NCI-H2081 treated with DMSO at 0.1 percent for 48 hours (cell line): ENCODE measurements at regions not wholly inside any gene's neighbourhood (a gene's known extent, or its start where the extent isn't known, plus 50 kb on each side); places are given as distances from the start of the nearest gene placed in this dataset.

Experiments used
- DNase-seq: peaks from one replicate; lab custom pipeline; 2025; lab: John Stamatoyannopoulos, UW

DNA sequence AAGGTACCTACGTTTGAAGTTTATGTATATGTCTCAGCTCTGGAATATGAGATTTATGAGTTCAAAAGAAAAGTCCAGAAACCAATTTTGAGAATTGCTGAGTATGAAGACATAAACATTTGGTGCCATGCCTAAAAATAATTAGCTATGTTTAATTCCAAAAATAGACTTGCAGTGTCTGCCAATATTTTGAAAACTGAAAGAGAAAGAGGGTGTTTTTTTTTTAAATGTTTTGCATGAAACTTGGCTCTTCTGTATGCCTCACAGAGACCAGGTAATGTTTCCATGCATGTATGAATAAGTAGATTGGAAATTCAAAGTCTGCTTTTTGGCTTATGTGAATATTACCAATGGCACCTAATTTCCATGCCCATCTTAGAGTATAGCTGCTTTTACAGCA is 634.4 kb upstream of the C9orf72 start:
- no peak for DNase-seq

DNA sequence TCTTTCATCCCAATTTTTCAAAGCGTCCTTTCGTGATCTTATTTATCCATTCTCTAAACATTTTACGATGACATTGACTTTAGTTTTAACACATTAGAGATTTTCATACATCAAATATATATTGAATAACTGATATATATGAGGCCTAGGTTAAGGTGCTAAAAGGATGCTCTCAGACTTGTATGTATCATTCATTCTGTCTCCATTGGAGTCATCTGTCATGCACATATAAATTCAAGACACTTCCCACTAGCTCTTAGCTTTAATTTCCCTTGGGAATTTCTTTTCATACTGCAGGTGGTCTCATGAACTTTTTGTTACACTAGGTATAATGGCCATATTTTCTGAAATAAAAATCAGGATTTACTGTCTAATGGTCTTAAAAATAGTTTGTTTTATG is 635.8 kb upstream of the C9orf72 start:
- DNase-seq: no peak

DNA sequence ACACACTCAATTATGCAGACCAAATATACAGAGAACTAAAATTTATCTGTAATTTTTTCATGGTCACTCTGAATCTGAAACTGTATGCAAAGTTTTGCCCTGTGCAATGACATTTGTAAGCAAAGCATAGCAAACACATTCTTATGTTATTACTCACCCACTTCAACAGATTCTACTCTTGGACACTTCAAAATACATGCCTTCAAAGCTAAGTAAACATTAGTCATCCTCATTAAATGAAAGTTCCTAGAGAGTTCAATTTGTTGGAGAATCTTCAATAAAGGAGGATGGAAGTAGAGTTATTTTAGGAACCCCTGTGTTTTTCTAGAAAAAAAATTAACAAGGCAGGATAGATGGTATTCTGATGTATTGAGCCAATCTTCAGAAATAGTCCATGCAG is 639.7 kb upstream of the C9orf72 start:
- DNase-seq: no peak

DNA sequence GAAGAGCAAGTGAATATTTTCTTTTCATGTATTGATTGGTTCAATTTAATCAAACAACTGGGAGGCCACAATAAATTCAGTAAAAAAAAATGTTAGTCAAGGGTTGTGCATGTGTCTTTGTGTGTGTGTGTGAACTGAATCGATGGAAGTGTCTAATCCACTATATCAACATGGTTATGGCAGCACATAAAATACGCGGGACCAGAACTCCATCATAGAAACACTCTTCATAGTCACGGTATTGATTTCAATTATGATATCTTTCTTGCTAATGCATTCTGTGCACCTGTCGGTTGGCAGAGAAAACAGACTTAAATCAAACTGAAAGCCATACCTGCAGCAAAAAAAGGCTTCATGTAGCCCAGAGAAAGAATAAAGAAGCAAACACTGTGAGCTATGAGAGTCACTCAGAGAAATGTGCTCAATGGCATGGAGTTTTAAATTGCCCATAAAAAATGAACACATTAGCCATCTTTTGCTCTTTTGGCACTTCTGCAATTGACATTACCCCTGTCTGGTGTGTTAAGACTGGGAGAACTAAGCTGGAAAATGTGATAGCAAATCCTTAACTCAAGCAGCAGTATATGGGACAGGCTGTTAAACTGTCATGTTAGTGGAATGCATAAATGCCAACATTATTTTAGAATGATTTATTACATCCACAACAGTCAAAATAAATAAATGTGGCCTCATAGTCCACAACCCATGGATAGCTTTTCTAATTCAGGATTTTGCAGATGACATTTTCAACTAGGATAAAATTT is 642.4 kb upstream of the C9orf72 start:
- DNase-seq: no peak

DNA sequence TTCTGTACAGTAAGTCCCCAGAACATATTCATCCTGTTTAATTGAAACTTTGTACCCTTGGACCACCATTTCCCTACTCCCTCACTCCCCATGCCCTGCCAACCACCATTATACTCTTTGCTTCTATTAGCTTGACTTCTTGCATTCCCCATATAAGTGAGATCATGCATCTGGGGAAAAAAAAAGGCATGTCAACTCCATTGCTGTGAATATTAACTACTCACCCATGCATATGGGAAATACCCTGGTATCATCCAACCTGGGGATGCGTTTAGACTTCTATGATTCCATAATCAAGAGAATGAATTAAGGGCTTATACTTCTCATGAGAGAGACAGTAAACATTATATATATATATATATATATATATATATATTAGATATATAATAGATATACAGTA is 659.4 kb upstream of the C9orf72 start:
- DNase-seq: no peak

DNA sequence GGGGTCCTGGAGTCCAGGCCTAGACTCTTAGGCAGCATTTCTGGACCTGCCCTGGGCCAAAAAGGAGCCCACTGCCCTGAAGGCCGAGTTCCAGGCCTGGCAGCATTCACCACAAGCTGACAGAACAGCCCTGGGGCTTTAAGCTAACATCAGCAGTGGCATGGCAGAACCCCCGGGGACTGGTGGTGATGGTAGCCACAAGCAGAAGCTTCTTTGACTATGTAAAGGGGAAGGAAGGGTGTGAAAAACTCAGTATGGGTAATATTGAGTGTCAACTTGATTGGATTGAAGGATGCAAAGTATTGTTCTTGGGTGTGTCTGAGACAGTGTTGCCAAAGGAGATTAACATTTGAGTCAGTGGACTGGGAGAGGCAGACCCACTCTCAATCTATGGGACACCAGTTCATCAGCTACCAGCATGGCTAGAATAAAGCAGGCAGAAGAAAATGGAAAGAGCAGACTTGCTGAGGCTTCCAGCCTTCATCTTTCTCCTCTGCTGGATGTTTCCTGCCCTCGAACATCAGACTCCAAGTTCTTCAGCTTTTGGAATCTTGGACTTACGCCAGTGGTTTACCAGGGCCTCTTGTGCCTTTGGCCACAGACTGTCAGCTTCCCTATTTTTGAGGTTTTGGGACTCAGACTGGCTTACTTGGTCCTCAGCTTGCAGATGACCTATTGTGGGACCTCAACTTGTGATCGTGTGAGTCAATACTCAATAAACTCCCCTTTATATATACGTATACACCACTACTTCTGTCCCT is 661.0 kb upstream of the C9orf72 start:
- no peak for DNase-seq

DNA sequence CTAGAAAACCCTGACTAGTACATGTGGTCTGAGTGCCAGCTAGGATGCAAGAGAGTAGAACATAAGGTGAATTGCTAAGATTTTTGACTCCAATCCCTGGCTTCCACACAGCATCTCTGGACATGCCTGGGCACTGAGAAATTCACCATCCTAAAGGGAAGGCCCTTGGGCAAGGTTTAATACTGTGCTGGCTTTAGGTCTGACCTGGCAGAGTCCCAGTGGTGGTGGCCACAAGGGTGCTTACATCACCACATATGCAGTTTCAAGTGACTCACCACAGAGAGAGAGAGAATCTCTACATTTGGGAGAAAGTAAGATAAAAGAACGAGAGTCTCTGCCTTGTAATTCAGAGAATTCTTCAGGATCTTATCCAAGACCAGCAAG is 661.6 kb upstream of the C9orf72 start:
- no peak for DNase-seq

DNA sequence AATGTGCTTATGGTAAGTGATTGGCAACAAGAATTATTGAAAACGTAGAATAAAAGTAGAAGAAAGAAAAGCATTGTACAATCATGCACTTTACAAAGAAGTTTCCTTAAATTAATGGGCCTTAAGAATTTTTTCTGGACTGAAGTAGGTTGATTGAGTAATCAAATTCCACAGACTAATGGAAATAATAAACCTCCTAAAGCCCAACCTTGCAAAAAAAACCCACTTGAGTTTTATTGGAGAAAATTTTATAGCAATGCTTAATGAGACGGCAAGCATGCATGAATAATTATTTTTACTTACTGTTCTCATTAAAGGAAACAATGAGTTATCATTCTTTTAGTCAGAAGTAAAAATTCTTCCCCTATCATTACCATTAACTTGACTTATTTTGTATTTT is 676.1 kb upstream of the C9orf72 start:
- DNase-seq: no peak

DNA sequence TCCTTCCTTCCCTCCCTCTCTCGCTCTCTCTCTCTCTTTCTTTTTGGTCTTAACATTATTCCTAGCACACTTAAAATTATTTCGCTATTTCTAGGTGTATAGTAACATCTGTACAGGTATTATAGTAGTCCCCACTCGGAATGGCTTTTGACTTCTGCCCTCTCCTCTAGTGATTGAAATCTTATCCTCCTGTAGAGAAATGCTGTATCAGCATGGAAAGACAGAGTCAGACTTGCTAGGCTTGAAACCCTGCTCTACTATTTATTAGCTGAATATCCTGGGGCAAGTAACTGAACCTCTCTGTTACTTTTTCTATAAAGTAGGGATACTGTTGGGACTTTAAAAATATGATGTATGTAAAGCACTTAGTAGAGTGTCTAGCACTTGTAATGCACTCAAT is 681.9 kb upstream of the C9orf72 start:
- DNase-seq: no peak

DNA sequence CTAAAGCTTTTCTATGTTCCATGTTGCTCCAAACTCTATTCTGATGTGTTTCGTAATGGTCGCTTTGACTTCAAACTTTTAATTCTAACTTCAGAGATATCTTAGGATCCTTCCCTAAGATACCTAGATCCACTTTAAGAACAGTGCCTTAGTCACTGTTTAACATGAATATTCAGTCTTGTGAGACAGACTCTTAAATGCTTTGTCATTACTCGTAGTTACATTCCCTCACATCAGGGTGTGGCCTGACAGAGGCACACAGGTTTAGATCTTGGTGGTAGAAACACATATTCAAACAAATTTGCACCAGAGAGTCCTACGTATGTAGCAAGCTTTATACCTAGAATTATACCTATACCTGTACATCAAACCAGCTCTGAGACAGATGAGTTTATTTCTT is 687.0 kb upstream of the C9orf72 start:
- no peak for DNase-seq

DNA sequence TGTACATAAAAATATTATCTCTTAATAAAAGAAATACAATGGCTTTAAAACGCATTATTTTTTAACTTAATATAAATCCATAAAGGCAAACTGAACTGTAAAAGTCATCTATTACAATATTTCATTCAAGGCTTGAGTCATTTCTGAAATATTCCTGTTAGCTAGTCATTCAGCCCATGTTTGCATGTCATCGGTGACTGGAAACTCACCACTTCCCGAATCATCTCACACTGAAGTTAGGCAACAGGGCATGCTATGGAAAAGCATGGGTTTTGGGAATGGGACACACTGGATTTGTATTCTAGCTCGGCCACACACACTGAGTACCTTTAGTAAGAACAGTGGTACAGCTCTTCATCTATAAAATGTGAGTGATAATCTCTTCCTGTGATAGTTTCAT is 691.1 kb upstream of the C9orf72 start:
- DNase-seq: no peak

DNA sequence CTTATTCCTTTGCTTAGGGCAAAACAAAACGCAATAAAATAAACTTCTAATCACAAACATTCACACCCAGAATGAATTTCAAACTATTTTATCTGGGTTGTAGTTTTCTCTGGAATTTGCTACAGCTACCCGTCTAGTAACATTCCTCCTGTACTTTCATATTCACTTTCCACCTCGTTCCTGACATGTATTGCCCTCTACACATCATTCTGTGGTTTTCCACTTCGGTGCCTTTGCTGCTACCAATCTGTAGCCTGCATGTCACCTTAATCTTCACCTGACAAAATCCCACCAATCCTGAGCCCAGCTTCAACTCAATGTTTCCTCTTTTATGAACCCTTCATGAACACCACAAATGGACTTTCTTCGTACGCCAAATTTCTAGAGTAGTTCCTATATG is 694.1 kb upstream of the C9orf72 start:
- DNase-seq: no peak

DNA sequence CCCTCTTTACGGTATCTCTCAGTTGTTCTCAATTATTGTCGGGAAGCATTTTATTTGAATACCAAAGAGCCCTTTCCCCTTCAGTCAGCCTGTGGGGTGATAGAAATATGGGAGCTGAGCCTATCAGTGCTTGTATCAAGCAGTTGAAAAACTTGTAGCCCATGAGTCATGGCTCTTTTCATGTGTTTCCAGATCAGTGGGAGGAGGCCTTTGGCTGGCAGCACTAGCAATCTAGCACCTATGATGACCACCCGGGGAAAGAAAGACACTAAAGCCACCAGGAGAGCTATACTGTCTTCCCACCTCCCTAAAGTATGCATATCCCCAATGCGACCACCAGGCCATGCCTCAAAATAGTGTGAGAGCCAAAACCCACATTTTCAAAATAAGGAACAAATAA is 696.9 kb upstream of the C9orf72 start:
- DNase-seq: no peak

DNA sequence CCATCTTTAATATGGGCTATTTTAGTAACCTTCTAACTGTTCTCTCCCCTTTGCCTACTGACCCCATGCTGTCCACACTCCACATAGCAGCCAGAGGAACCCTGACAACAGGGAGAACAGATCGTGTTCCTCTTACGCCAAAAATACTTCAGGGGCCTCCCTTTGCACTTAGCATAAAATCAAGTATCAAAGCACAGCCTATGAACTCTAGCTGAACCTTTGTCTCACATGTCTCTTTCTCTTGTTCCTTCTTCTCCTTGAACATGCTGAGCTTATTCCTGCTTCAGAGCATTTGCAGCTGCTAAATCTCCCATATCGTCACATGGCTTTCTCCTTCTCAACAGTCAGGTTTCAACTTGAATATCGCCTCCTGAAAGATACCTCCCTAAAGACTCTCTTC is 698.8 kb upstream of the C9orf72 start:
- no peak for DNase-seq

DNA sequence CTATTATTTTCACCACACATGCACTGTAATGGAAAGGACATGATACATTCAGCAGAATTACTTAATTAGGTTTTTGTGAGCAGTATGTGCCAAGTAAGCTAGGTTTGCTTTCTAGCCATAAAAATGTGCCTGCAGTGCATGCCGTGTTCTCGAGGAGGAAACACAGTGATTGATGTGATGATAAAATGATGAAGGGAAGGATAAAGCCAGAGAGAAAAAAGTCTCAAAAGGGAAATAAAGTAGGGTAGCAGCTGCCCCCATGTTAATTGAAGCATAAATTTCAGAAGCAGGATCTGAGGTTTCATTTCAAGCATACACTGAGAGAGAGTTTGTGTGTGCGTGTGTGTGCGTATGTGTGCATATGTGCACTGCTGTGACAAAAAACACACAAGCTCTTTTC is 714.2 kb upstream of the C9orf72 start:
- no peak for DNase-seq

DNA sequence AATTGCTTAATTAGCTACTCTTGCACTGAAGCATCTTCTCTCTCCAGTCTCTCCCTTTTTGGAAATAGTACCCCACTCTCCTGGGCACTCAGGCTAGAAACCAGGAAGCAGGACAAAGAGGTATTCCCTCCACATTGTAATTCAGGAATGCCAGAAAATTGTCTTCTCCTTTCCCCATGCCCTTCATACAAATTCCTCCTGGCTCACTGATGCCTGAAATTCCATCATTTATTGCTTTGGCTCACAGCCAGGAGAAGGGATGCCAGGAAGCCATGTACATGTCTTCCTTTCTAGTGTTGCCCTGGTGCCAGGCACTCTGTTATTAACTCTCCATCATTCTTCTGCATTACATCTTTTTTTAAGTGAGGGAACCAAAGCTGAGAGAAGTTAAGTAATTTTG is 716.5 kb upstream of the C9orf72 start:
- no peak for DNase-seq

DNA sequence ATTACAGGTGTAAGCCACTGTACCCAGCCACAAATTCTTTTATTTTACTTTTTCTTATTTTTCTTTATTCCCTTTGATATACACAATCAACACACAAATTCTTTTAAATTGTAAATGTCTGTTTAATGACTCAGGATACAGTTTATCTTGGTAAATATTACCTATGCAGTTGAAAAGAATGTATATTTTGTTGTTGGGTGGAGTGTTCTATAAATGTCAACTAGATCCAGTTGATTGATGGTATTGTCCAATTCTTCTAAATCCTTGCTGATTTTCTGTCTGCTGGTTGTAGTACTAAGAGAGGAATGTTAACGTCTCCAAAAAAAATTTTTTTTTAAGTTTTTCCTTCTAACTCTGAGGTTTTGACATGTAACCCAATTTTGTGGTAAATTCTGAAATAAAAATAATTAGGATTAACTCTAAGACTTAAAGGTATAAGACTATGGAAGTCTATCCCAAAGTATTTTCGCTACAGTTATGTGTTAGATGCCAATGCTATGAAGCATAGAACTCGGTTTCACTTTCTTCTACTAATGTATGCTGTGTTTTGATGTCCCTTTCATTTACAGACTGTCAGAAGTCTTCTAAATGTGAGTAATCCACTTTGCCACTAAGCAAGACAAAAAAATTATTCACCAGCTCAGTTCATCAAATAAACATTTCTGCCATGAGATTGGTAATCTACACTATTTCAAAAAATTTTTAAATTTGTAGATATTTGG is 720.2 kb upstream of the C9orf72 start:
- no peak for DNase-seq

DNA sequence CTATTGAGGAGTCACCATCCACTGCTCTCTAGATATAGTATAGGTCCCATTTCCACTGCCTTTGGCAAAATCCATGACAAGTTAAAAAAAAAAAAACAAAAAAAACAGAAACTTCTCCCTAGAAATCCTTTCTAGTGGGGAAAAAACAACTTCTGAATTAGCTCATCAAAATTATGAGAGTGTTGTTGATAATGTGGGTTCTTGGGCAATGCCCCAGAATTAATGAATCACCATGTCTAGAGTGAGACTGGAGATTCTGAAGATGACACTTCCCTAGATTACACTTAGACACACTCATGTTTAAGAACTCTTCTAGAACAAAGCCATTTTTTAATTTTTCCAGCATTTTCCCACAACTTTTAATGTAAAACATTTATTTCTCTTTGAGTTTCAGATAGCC is 728.0 kb upstream of the C9orf72 start:
- DNase-seq: no peak

DNA sequence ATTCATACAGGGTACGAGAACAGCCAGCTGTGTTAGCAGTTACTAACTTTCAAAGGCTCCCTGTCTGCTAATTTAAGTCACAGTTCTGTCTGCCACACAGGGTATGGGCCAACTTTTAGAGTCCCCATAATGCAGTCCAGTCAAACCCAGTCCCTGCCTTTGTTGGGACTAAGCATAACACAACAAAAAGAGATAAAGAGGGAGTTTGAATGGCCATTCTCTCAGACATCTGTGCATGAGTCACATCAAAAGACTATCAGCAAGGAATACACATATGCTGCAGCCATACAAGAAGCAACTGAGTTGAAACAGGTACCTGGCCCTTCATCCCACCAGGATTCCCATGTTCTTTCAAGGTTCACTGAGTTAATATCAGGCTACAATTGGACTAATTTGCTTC is 744.5 kb upstream of the C9orf72 start:
- no peak for DNase-seq

DNA sequence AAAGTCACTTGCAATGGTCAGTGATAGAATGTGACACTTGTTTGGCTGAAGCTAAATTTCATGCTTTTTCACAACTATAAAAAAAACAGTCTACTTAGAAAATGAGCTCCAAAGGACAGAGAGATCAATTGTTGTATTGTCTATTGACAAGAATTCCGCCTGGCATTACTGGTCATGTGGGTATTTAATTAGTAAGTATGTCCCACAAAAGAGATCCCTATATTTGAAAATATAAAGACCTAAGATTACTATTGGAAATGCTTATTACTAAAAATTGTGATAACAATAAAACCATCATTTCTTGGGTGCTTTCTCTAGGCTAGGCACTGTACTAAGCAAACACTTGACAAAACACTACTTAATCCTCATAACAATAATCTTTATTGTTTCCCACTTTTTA is 745.2 kb upstream of the C9orf72 start:
- no peak for DNase-seq

DNA sequence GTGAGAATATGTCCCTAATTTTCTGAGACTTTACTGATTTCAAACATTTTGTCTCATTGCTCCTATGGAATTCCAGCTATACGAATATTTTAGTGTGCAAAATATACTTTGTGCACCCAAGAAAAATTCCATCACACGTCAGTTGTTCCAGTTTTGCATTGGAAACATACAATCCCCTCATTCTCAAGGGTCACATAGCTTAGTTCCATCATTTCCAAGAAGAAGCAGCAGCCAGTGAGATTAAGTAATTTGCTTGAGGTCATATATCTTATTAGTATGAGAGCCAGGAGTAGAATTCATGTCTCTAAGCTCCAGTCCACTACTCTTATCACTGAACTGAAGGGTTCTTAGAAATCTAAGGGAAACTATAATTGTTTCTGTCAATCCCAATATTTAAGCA is 746.7 kb upstream of the C9orf72 start:
- no peak for DNase-seq

DNA sequence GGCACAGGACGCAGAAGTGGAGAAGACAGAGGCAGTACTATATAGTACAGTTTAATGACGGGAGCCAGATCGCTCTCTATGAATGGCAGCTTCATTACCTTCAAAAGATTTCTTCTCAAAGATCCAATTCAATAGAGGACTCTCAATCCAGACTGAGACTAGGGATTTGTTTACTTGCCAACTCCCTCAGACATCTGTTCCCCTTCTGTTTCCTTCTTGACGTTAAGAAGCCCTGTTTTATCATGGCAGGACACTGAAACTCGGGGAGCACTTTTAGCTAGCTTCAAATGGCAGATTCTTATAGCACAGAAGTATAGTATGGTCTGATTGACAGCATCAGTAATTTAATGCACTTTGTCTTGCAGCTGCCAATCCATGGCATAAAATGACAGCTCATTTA is 747.3 kb upstream of the C9orf72 start:
- no peak for DNase-seq

DNA sequence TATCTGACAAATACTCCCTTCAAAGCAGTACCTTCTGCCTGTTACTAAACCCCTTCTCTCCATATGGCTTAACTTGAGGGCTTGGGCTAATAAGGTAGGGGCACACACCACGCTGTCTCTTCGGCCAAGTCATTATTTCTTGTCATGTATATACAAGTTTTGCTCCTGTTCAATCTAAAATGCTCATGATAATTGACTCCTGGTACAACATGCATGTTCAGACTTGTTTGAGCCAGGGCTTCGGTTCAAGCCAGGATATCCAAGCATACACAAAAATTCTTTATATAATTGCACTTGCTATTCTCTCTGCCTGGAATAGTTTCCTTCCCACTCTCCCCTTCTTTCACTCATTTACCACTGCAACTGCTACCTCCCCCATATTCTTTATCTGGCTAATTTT is 756.0 kb upstream of the C9orf72 start:
- DNase-seq: no peak
